ENCODE measurements at regions not wholly inside any gene's neighbourhood (a gene's known extent, or its start where the extent isn't known, plus 50 kb on each side); places are given as distances from the start of the nearest gene placed in this dataset.

DNA sequence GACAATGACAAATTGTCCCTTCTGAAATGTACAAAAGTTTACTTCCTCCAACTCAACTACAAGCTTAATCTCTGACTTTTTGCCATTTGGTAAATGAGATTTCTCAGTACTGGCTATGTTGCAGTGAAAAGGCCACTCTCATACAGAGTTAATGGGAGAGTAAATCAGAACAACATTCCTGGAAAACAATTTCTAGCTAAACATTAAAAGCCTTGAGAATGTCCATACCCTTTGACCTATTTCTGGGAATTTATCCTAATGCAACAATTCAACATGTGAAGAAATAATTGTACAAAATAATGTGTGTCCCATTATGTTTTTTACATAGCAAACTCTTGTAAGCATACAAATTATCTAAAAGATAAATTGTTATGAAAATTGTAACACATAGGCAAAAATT, 56.3 kb upstream of the SPEF2 start:
- H3K4me1 ChIP-seq (ENCODE audit: control insufficient read depth in 1 of 2, insufficient read depth in 2 of 2, low read length in 2 of 2), result no peaks in the 10 kb centered on the region
- no peak overlapping the region for H3K4me3 ChIP-seq (ENCODE audit: low read length in 2 of 2)

DNA sequence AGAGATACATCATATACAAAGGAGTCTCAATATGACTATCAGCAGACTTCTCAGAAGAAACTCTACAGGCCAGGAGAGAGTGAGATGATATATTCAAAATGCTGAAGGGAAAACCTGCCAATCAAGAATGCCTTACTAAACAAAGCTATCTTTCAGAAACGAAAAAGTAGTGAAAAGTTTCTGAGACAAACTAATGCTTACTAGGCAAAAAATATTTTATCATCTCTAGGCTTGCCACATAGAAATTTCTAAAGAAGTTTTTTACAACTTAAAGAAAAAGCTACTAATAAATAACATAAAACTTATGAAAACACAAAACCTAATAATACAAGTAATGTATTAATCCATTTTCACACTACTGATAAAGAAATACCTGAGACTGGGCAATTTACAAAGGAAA, 59.9 kb upstream of the SPEF2 start:
- Histone ChIP-seq H3K36me3 (ENCODE audit: control insufficient read depth in 1 of 2, insufficient read depth in 2 of 2, low read length in 1 of 2) (no peaks in the 10 kb centered on the region), H3K9me3 (ENCODE audit: control insufficient read depth, low read length) (peaks cover 8% of the 10 kb centered on the region), H3K27ac (ENCODE audit: low read depth in 1 of 2, low read length in 2 of 2) (no peak overlapping the region), H3K4me1 (ENCODE audit: control insufficient read depth in 1 of 2, insufficient read depth in 2 of 2, low read length in 2 of 2) (no peaks in the 10 kb centered on the region), H3K4me3 (ENCODE audit: low read length in 2 of 2) (no peak overlapping the region), H3K27me3 (ENCODE audit: control insufficient read depth in 1 of 2, insufficient read depth in 2 of 2, low read length in 1 of 2) (no peaks in the 10 kb centered on the region)
- DNase-seq, result no peak
- intact Hi-C loops (cut with DNase I), result no loop called here
- 64 to 79% methylated on average over 1 of the region's 1 CpG for WGBS, 2 donors
- no peak for ATAC-seq (ENCODE audit: low FRiP score)

More for the DNA sequence above, 56.3 kb upstream of the SPEF2 start:
- DNase-seq (no peak), ATAC-seq (ENCODE audit: low FRiP score) (no peak)
- intact Hi-C loops (cut with DNase I), result no loop called here
- Histone ChIP-seq H3K9me3 (ENCODE audit: control insufficient read depth, low read length) (peaks cover 7% of the 10 kb centered on the region), H3K27ac (ENCODE audit: low read depth in 1 of 2, low read length in 2 of 2) (no peak overlapping the region), H3K36me3 (ENCODE audit: control insufficient read depth in 1 of 2, insufficient read depth in 2 of 2, low read length in 1 of 2) (no peaks in the 10 kb centered on the region), H3K27me3 (ENCODE audit: control insufficient read depth in 1 of 2, insufficient read depth in 2 of 2, low read length in 1 of 2) (no peaks in the 10 kb centered on the region)

DNA sequence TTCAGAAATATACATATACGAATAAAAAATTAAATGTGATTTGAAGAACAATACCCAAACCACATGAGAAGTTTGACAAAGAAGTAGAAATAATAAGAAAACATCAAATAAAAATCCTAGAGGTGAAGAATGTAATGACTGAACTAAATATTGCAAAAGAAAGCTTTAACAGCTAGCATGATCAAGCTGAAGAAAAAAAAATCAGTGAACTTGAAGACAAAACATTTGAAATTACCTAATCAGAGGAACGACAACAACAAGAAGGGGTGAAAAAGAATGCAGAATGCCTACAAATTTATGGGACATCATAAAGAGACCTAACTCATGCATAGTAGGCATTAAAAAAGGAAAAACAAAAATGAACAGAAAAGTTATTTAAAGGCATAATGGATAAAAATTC, 60.5 kb upstream of the SPEF2 start:
- ATAC-seq (ENCODE audit: low FRiP score) (no peak), DNase-seq (no peak)
- H3K27me3 ChIP-seq (ENCODE audit: control insufficient read depth in 1 of 2, insufficient read depth in 2 of 2, low read length in 1 of 2), result no peaks in the 10 kb centered on the region
- H3K4me1 ChIP-seq (ENCODE audit: control insufficient read depth in 1 of 2, insufficient read depth in 2 of 2, low read length in 2 of 2), result no peaks in the 10 kb centered on the region
- H3K9me3 ChIP-seq (ENCODE audit: control insufficient read depth, low read length), result peaks cover 8% of the 10 kb centered on the region
- no peak overlapping the region for H3K4me3 ChIP-seq (ENCODE audit: low read length in 2 of 2)
- no peak overlapping the region for H3K27ac ChIP-seq (ENCODE audit: low read depth in 1 of 2, low read length in 2 of 2)
- 79 to 80% methylated on average over 2 of the region's 2 CpGs for WGBS, 2 donors
- H3K36me3 ChIP-seq (ENCODE audit: control insufficient read depth in 1 of 2, insufficient read depth in 2 of 2, low read length in 1 of 2), result no peaks in the 10 kb centered on the region
- intact Hi-C loops (cut with DNase I), result no loop called here

DNA sequence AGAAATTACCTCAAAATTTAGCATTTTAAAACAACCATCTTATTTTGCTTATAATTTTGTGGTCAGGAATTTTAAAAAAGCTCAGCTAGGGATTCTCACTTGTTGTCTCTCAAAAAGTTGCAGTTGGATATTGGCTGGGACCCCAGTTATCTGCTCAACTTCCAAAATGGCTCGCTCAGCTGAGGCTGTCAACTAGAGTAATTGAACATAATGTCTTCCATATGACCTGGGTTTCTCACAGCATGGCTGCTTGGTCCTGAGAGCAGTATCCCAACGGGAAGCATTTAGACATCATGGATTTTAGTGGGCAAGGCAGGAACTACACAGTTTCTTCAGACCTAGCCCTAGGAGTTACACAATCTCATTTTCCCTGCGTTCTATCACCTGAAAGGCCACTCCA, 63.6 kb upstream of the SPEF2 start:
- ATAC-seq (ENCODE audit: low FRiP score) (no peak), DNase-seq (no peak)
- H3K4me3 ChIP-seq (ENCODE audit: low read length in 2 of 2), result no peak overlapping the region
- no peaks in the 10 kb centered on the region for H3K27me3 ChIP-seq (ENCODE audit: control insufficient read depth in 1 of 2, insufficient read depth in 2 of 2, low read length in 1 of 2)
- intact Hi-C loops (cut with DNase I), result no loop called here
- H3K9me3 ChIP-seq (ENCODE audit: control insufficient read depth, low read length), result peaks cover 7% of the 10 kb centered on the region
- H3K27ac ChIP-seq (ENCODE audit: low read depth in 1 of 2, low read length in 2 of 2), result no peak overlapping the region
- H3K4me1 ChIP-seq (ENCODE audit: control insufficient read depth in 1 of 2, insufficient read depth in 2 of 2, low read length in 2 of 2), result no peaks in the 10 kb centered on the region
- H3K36me3 ChIP-seq (ENCODE audit: control insufficient read depth in 1 of 2, insufficient read depth in 2 of 2, low read length in 1 of 2), result no peaks in the 10 kb centered on the region
- 25% methylated on average over 3 of the region's 3 CpGs for WGBS, 2 donors

DNA sequence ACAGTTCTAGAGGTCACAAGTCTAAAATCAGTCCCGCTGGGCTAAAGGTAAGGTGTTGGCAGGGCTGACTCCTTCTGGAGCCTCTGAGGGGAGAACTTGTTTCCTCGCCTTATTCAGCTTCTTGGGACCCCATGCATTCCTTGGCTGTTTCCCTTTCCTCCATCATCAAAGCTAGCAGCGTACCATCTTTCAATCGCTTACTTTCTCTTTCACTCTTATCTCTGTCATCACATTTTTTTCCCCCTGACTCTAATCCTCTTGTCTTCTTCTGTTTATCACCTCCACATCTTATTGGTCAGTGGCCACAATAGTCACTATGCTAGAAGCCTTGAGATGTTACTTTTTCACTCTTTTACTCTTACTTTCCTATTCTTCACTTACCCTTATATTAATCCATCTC, 72.5 kb upstream of the SPEF2 start:
- H3K4me1 ChIP-seq (ENCODE audit: control insufficient read depth in 1 of 2, insufficient read depth in 2 of 2, low read length in 2 of 2), result no peaks in the 10 kb centered on the region
- no peaks in the 10 kb centered on the region for H3K36me3 ChIP-seq (ENCODE audit: control insufficient read depth in 1 of 2, insufficient read depth in 2 of 2, low read length in 1 of 2)
- 71 to 79% methylated on average over 4 of the region's 4 CpGs for WGBS, 2 donors
- H3K9me3 ChIP-seq (ENCODE audit: control insufficient read depth, low read length), result peaks cover 1% of the 10 kb centered on the region
- no peak overlapping the region for H3K27ac ChIP-seq (ENCODE audit: low read depth in 1 of 2, low read length in 2 of 2)
- H3K4me3 ChIP-seq (ENCODE audit: low read length in 2 of 2), result no peak overlapping the region
- intact Hi-C loops (cut with DNase I), result no loop called here
- no peaks in the 10 kb centered on the region for H3K27me3 ChIP-seq (ENCODE audit: control insufficient read depth in 1 of 2, insufficient read depth in 2 of 2, low read length in 1 of 2)
- ATAC-seq (ENCODE audit: low FRiP score), result no peak
- DNase-seq, result no peak

DNA sequence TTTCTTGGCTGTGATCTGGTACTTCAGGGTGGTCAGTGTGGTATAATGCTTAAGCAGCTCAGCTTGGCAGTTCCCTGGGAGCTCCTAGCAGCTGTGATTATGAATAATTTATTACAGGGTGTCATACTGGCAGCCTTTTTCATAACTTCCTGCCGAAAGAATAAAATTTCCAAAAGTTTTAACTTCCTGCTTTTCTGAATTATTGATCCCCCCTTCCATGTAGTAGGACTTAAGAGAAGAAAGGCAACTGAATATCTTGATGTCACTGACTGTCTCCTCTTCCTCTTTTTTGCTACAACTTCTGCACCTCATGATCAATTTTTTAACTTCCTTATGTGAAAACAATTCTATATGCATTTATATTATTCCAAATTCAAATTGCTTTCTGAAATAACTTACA, 74.3 kb upstream of the SPEF2 start:
- Histone ChIP-seq H3K27me3 (ENCODE audit: control insufficient read depth in 1 of 2, insufficient read depth in 2 of 2, low read length in 1 of 2) (no peaks in the 10 kb centered on the region), H3K4me3 (ENCODE audit: low read length in 2 of 2) (no peak overlapping the region), H3K9me3 (ENCODE audit: control insufficient read depth, low read length) (no peaks in the 10 kb centered on the region), H3K36me3 (ENCODE audit: control insufficient read depth in 1 of 2, insufficient read depth in 2 of 2, low read length in 1 of 2) (no peaks in the 10 kb centered on the region), H3K4me1 (ENCODE audit: control insufficient read depth in 1 of 2, insufficient read depth in 2 of 2, low read length in 2 of 2) (no peaks in the 10 kb centered on the region), H3K27ac (ENCODE audit: low read depth in 1 of 2, low read length in 2 of 2) (no peak overlapping the region)
- ATAC-seq (ENCODE audit: low FRiP score) (no peak), DNase-seq (no peak)
- 56 to 68% methylated on average over 1 of the region's 1 CpG for WGBS, 2 donors
- intact Hi-C loops (cut with DNase I), result no loop called here

DNA sequence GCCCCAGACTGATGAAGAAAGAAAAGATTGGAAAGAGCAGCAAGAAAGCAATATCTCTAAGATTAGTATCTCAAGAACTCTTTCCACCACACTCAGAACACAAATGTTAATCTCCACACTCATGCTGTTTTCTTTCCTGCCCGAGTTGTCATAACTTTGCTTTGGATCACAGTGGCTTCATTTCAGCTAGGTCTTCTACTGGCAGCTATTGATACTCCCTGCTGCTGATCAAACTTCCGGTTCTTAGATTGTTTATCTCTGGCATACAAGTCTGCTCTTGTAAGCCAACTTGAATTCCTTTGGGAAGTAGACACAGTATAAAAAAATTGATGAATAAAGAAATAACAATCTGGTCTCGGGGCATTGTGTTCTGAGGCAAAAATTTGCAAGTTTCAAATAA, 77.7 kb upstream of the SPEF2 start:
- Histone ChIP-seq H3K9me3 (ENCODE audit: control insufficient read depth, low read length) (no peaks in the 10 kb centered on the region), H3K4me1 (ENCODE audit: control insufficient read depth in 1 of 2, insufficient read depth in 2 of 2, low read length in 2 of 2) (no peaks in the 10 kb centered on the region), H3K4me3 (ENCODE audit: low read length in 2 of 2) (no peak overlapping the region), H3K36me3 (ENCODE audit: control insufficient read depth in 1 of 2, insufficient read depth in 2 of 2, low read length in 1 of 2) (no peaks in the 10 kb centered on the region), H3K27me3 (ENCODE audit: control insufficient read depth in 1 of 2, insufficient read depth in 2 of 2, low read length in 1 of 2) (no peaks in the 10 kb centered on the region), H3K27ac (ENCODE audit: low read depth in 1 of 2, low read length in 2 of 2) (no peak overlapping the region)
- WGBS, 2 donors, result 28 to 34% methylated on average over 3 of the region's 3 CpGs
- ATAC-seq (ENCODE audit: low FRiP score) (no peak), DNase-seq (no peak)
- intact Hi-C loops (cut with DNase I), result no loop called here

DNA sequence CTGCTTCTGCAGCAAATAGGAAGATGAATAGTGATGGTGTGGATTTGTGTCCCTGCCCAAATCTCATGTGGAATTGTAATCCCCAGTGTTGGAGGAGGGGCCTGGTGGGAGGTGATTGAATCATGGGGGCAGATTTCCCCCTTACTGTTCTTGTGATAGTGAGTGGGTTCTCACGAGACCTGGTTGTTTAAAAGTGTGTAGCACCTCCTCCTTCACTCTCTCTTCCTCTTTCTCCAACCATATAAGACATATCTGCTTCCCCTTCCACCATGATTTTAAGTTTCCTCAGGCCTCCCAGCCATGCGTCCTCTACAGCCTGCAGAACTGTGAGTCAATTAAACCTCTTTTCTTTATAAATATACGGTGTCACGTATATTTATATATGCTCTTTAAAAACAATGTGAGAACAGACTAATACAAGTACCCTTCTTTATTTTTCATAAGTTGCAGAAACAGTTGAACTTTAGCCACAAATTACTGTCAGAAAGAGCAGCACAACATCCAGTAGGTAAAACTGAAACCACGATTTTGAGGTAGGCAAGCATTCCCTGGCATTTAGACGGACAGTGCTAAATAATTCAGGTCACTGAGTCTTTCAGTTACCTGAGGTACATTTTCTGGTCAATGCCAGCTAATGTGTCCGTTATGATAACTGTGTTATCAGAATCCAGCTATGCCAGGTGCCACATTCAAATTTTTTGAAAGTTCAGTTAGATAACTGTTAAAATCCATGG, 79.3 kb upstream of the SPEF2 start:
- DNase-seq, result no peak

DNA sequence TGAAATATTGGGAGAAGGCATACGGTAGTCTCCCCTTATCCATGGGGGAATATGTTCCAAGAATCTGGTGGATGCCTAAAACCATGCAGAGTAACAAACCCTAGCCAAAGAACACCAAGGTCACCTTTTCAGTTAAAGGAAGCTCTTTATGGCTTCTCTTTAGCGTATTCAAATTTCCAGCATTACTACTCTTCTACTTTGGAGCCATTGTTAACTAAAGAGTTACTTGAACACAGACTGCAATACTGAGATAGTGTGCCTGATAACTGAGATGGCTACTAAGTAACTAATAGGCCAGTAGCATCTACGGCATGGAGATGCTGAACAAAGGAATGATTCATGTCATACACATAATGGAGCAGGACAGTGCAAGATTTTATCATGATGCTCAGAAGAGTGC, 84.5 kb upstream of the SPEF2 start:
- no peaks in the 10 kb centered on the region for H3K9me3 ChIP-seq (ENCODE audit: control insufficient read depth, low read length)
- H3K27me3 ChIP-seq (ENCODE audit: control insufficient read depth in 1 of 2, insufficient read depth in 2 of 2, low read length in 1 of 2), result no peaks in the 10 kb centered on the region
- 86 to 88% methylated on average over 3 of the region's 3 CpGs for WGBS, 2 donors
- no peak overlapping the region for H3K4me3 ChIP-seq (ENCODE audit: low read length in 2 of 2)
- H3K36me3 ChIP-seq (ENCODE audit: control insufficient read depth in 1 of 2, insufficient read depth in 2 of 2, low read length in 1 of 2), result no peaks in the 10 kb centered on the region
- DNase-seq (no peak), ATAC-seq (ENCODE audit: low FRiP score) (no peak)
- H3K27ac ChIP-seq (ENCODE audit: low read depth in 1 of 2, low read length in 2 of 2), result no peak overlapping the region
- H3K4me1 ChIP-seq (ENCODE audit: control insufficient read depth in 1 of 2, insufficient read depth in 2 of 2, low read length in 2 of 2), result no peaks in the 10 kb centered on the region
- intact Hi-C loops (cut with DNase I), result no loop called here

More for the DNA sequence above, 79.3 kb upstream of the SPEF2 start:
- intact Hi-C loops (cut with DNase I), result no loop called here
- Histone ChIP-seq H3K27me3 (ENCODE audit: control insufficient read depth in 1 of 2, insufficient read depth in 2 of 2, low read length in 1 of 2) (no peaks in the 10 kb centered on the region), H3K27ac (ENCODE audit: low read depth in 1 of 2, low read length in 2 of 2) (no peak overlapping the region), H3K9me3 (ENCODE audit: control insufficient read depth, low read length) (no peaks in the 10 kb centered on the region), H3K4me1 (ENCODE audit: control insufficient read depth in 1 of 2, insufficient read depth in 2 of 2, low read length in 2 of 2) (no peaks in the 10 kb centered on the region), H3K36me3 (ENCODE audit: control insufficient read depth in 1 of 2, insufficient read depth in 2 of 2, low read length in 1 of 2) (no peaks in the 10 kb centered on the region), H3K4me3 (ENCODE audit: low read length in 2 of 2) (no peak overlapping the region)
- 64 to 68% methylated on average over 7 of the region's 7 CpGs for WGBS, 2 donors
- no peak for ATAC-seq (ENCODE audit: low FRiP score)
